MCF 10A (cell line): ENCODE measurements at regions not wholly inside any gene's neighbourhood (a gene's known extent, or its start where the extent isn't known, plus 50 kb on each side); places are given as distances from the start of the nearest gene placed in this dataset.

Experiments
- BruUV-seq: library from RNA; stranded (reverse); fragments of 400-500 nt; replicated peaks from 2 replicates; lab custom pipeline; 2021; lab: Mats Ljungman, UMichigan
- CTCF ChIA-PET: fragments of 300-600 bp; sonication (Branson Sonifier 250); formaldehyde crosslinking; extraction: SDS; loops from one replicate; lab custom pipeline; 2021; ENCODE audit warnings: antibody characterized with exemption, inconsistent platforms; lab: Yijun Ruan, JAX
- POLR2A ChIA-PET: fragments of 300-600, 350-650 bp; sonication (Branson Sonifier 250); formaldehyde crosslinking; extraction: SDS; loops from one replicate; lab custom pipeline; 2020; ENCODE audit warnings: antibody characterized with exemption, inconsistent platforms; lab: Yijun Ruan, JAX
- DNase-seq: peaks from one replicate; pipeline ENCODE4 v3.0.0-alpha.2; 2018; ENCODE audit not compliant: unreplicated experiment
- H3K27ac Mint-ChIP-seq: one replicate; pipeline ENCODE4 v1.8.0; 2022; ENCODE audit warnings: mild to moderate bottlenecking, low read depth, mixed read lengths; ENCODE audit not compliant: unreplicated experiment
- H3K27me3 Mint-ChIP-seq: one replicate; pipeline ENCODE4 v1.8.0; 2022; ENCODE audit warnings: mixed read lengths; ENCODE audit not compliant: insufficient read depth, unreplicated experiment
- H3K36me3 Mint-ChIP-seq: one replicate; pipeline ENCODE4 v1.8.0; 2022; ENCODE audit warnings: mild to moderate bottlenecking, moderate library complexity, mixed read lengths; ENCODE audit not compliant: insufficient read depth, unreplicated experiment
- H3K4me1 Mint-ChIP-seq: one replicate; pipeline ENCODE4 v1.8.0; 2022; ENCODE audit warnings: mixed read lengths; ENCODE audit not compliant: insufficient read depth, unreplicated experiment
- H3K4me3 Mint-ChIP-seq: one replicate; pipeline ENCODE4 v1.8.0; 2022; ENCODE audit warnings: mild to moderate bottlenecking, moderate library complexity, mixed read lengths; ENCODE audit not compliant: unreplicated experiment
- H3K9me3 Mint-ChIP-seq: one replicate; pipeline ENCODE4 v1.8.0; 2022; ENCODE audit warnings: mixed read lengths; ENCODE audit not compliant: unreplicated experiment
- CTCF ChIP-seq: fragments of 200-600 bp; IDR thresholded peaks from one replicate; pipeline ENCODE4 v1.8.0; 2022; ENCODE audit warnings: antibody characterized with exemption, mild to moderate bottlenecking; ENCODE audit not compliant: unreplicated experiment
- intact Hi-C: fragments of 100-400 bp; cut with micrococcal nuclease; formaldehyde crosslinking; loops from 2 replicates; pipeline ENCODE4 v1.14.1; 2022

GRCh38 chr6:92428448-92428847 is 990.9 kb downstream of the EPHA7 start:
- peaks cover 9% of the 10 kb centered on the region for H3K27me3 Mint-ChIP-seq
- no peak overlapping the region for H3K4me3 Mint-ChIP-seq
- H3K4me1 Mint-ChIP-seq, result peaks cover 6% of the 10 kb centered on the region
- no peak for TF ChIP-seq CTCF
- H3K36me3 Mint-ChIP-seq, result no peaks in the 10 kb centered on the region
- ChIA-PET CTCF (no interaction called here), POLR2A (no interaction called here)
- intact Hi-C loops, result no loop called here
- no peak overlapping the region for H3K27ac Mint-ChIP-seq
- no peak for DNase-seq
- no TSS peak for BruUV-seq
- peaks cover 8% of the 10 kb centered on the region for H3K9me3 Mint-ChIP-seq

GRCh38 chr6:92427453-92427852 is 991.9 kb downstream of the EPHA7 start:
- CTCF ChIA-PET, result no interaction called here
- peaks cover 19% of the 10 kb centered on the region for H3K27me3 Mint-ChIP-seq
- no TSS peak for BruUV-seq
- peaks cover 8% of the 10 kb centered on the region for H3K9me3 Mint-ChIP-seq
- POLR2A ChIA-PET, result no interaction called here
- H3K36me3 Mint-ChIP-seq, result no peaks in the 10 kb centered on the region
- peaks cover 6% of the 10 kb centered on the region for H3K4me1 Mint-ChIP-seq
- intact Hi-C loops, result no loop called here
- DNase-seq, result no peak
- no peak overlapping the region for H3K4me3 Mint-ChIP-seq
- TF ChIP-seq CTCF, result no peak
- H3K27ac Mint-ChIP-seq, result no peak overlapping the region

- H3K27ac Mint-ChIP-seq, result no peak overlapping the region
- H3K9me3 Mint-ChIP-seq, result no peaks in the 10 kb centered on the region
- ChIA-PET CTCF (no interaction called here), POLR2A (no interaction called here)
- H3K27me3 Mint-ChIP-seq, result peaks cover 22% of the 10 kb centered on the region
- DNase-seq, result no peak
- no TSS peak for BruUV-seq
- no peak overlapping the region for H3K4me3 Mint-ChIP-seq
- H3K36me3 Mint-ChIP-seq, result no peaks in the 10 kb centered on the region
- H3K4me1 Mint-ChIP-seq, result no peaks in the 10 kb centered on the region
- TF ChIP-seq CTCF, result no peak
- intact Hi-C loops, result no loop called here
Measured at GRCh38 chr6:92415656-92416055, 1003.7 kb downstream of the EPHA7 start.

- Mint-ChIP-seq H3K27me3 (peaks cover 26% of the 10 kb centered on the region), H3K9me3 (peaks cover 17% of the 10 kb centered on the region), H3K36me3 (no peaks in the 10 kb centered on the region), H3K27ac (no peak overlapping the region), H3K4me3 (no peak overlapping the region), H3K4me1 (no peaks in the 10 kb centered on the region)
- ChIA-PET POLR2A (interaction anchor here (0.7 kb wide), 1 partner anchor 11 kb away, joined by 4 read pairs; no protein-coding TSS in a partner anchor), CTCF (no interaction called here)
- intact Hi-C loops, result no loop called here
- no peak for DNase-seq
- BruUV-seq, result no TSS peak
- TF ChIP-seq CTCF, result no peak
Measured at GRCh38 chr6:92408350-92408749, 1011.0 kb downstream of the EPHA7 start.
